Activated T-helper 1 cell treated with anti-CD3 and anti-CD28 coated beads, Interleukin-12 subunit alpha, Interleukin-12 subunit beta, Interleukin-2, Interleukin-4 antibody, amounts not matched to agents 30 ng/mL and 10 ng/mL and 1 ng/mL, durations not matched to agents 14 hours and 24 hours and 36 hours (primary cell): ENCODE measurements at regions not wholly inside any gene's neighbourhood (a gene's known extent, or its start where the extent isn't known, plus 50 kb on each side); places are given as distances from the start of the nearest gene placed in this dataset.

ENCODE experiments used
- DNase-seq: peaks from one replicate; pipeline ENCODE4 v3.0.0; 2021; ENCODE audit warnings: low spot score
- H3K27ac Mint-ChIP-seq: one replicate; pipeline ENCODE4 v1.8.0; 2021; ENCODE audit warnings: mild to moderate bottlenecking, mixed read lengths
- H3K27me3 Mint-ChIP-seq: one replicate; pipeline ENCODE4 v1.8.0; 2022; ENCODE audit warnings: mild to moderate bottlenecking, moderate library complexity, mixed read lengths; ENCODE audit not compliant: insufficient read depth
- H3K36me3 Mint-ChIP-seq: one replicate; pipeline ENCODE4 v1.8.0; 2021; ENCODE audit warnings: low read depth, mixed read lengths
- H3K4me1 Mint-ChIP-seq: one replicate; pipeline ENCODE4 v1.8.0; 2021; ENCODE audit warnings: low read depth, mixed read lengths
- H3K4me3 Mint-ChIP-seq: one replicate; pipeline ENCODE4 v1.8.0; 2021; ENCODE audit warnings: mild to moderate bottlenecking, moderate library complexity, mixed read lengths
- H3K9me3 Mint-ChIP-seq: one replicate; pipeline ENCODE4 v1.8.0; 2021; ENCODE audit warnings: mixed read lengths
- intact Hi-C: fragments of 100-400 bp; cut with micrococcal nuclease; formaldehyde crosslinking; loops from one replicate; pipeline ENCODE4 v1.15.1; 2024

- Mint-ChIP-seq H3K9me3 (no peaks in the 10 kb centered on the region), H3K27ac (no peak overlapping the region), H3K27me3 (no peaks in the 10 kb centered on the region), H3K36me3 (no peaks in the 10 kb centered on the region), H3K4me1 (no peaks in the 10 kb centered on the region), H3K4me3 (no peak overlapping the region)
- intact Hi-C loops: no loop called here
- no peak for DNase-seq
Measured at GRCh38 chr13:85262499-85262898, 536.7 kb downstream of the SLITRK6 start.

GRCh38 chr13:85261757-85262346 lies 537.4 kb downstream of the SLITRK6 start:
- H3K27me3 Mint-ChIP-seq: no peaks in the 10 kb centered on the region
- H3K36me3 Mint-ChIP-seq: no peaks in the 10 kb centered on the region
- intact Hi-C loops: no loop called here

GRCh38 chr13:85260896-85261295 lies 538.3 kb downstream of the SLITRK6 start:
- no peaks in the 10 kb centered on the region for H3K36me3 Mint-ChIP-seq
- no peak overlapping the region for H3K4me3 Mint-ChIP-seq
- no peak for DNase-seq
- no peak overlapping the region for H3K27ac Mint-ChIP-seq
- intact Hi-C loops: no loop called here
- no peaks in the 10 kb centered on the region for H3K27me3 Mint-ChIP-seq
- no peaks in the 10 kb centered on the region for H3K4me1 Mint-ChIP-seq
- H3K9me3 Mint-ChIP-seq: no peaks in the 10 kb centered on the region

More at GRCh38 chr13:85261757-85262346, 537.4 kb downstream of the SLITRK6 start:
- Mint-ChIP-seq H3K27ac (no peak overlapping the region), H3K9me3 (no peaks in the 10 kb centered on the region), H3K4me3 (no peak overlapping the region), H3K4me1 (no peaks in the 10 kb centered on the region)
- no peak for DNase-seq

- no peaks in the 10 kb centered on the region for H3K36me3 Mint-ChIP-seq
- no peaks in the 10 kb centered on the region for H3K4me1 Mint-ChIP-seq
- intact Hi-C loops: no loop called here
- no peaks in the 10 kb centered on the region for H3K27me3 Mint-ChIP-seq
- no peak overlapping the region for H3K4me3 Mint-ChIP-seq
- H3K9me3 Mint-ChIP-seq: no peaks in the 10 kb centered on the region
- no peak for DNase-seq
- no peak overlapping the region for H3K27ac Mint-ChIP-seq
Measured at GRCh38 chr13:85255978-85256377, 543.2 kb downstream of the SLITRK6 start.

- intact Hi-C loops: no loop called here
- Mint-ChIP-seq H3K4me1 (no peaks in the 10 kb centered on the region), H3K27ac (no peak overlapping the region), H3K27me3 (no peaks in the 10 kb centered on the region), H3K4me3 (no peak overlapping the region), H3K9me3 (no peaks in the 10 kb centered on the region), H3K36me3 (no peaks in the 10 kb centered on the region)
- no peak for DNase-seq
Measured at GRCh38 chr13:85254641-85255040, 544.6 kb downstream of the SLITRK6 start.

- no peaks in the 10 kb centered on the region for H3K27me3 Mint-ChIP-seq
- no peak for DNase-seq
Measured at GRCh38 chr13:85249151-85249550, 550.1 kb downstream of the SLITRK6 start.

GRCh38 chr13:85247780-85248179 lies 551.4 kb downstream of the SLITRK6 start:
- intact Hi-C loops: no loop called here
- no peak overlapping the region for H3K27ac Mint-ChIP-seq
- H3K27me3 Mint-ChIP-seq: no peaks in the 10 kb centered on the region
- no peaks in the 10 kb centered on the region for H3K4me1 Mint-ChIP-seq
- no peaks in the 10 kb centered on the region for H3K36me3 Mint-ChIP-seq
- no peak overlapping the region for H3K4me3 Mint-ChIP-seq
- DNase-seq: no peak
- H3K9me3 Mint-ChIP-seq: peaks cover 5% of the 10 kb centered on the region

More at GRCh38 chr13:85249151-85249550, 550.1 kb downstream of the SLITRK6 start:
- peaks cover 1% of the 10 kb centered on the region for H3K9me3 Mint-ChIP-seq
- H3K36me3 Mint-ChIP-seq: no peaks in the 10 kb centered on the region
- H3K4me3 Mint-ChIP-seq: no peak overlapping the region
- intact Hi-C loops: no loop called here
- no peaks in the 10 kb centered on the region for H3K4me1 Mint-ChIP-seq
- no peak overlapping the region for H3K27ac Mint-ChIP-seq

GRCh38 chr13:85243831-85244230 lies 555.4 kb downstream of the SLITRK6 start:
- no peak overlapping the region for H3K4me3 Mint-ChIP-seq
- H3K36me3 Mint-ChIP-seq: no peaks in the 10 kb centered on the region
- intact Hi-C loops: no loop called here
- no peak overlapping the region for H3K27ac Mint-ChIP-seq
- peaks cover 5% of the 10 kb centered on the region for H3K9me3 Mint-ChIP-seq
- DNase-seq: no peak
- H3K4me1 Mint-ChIP-seq: no peaks in the 10 kb centered on the region
- H3K27me3 Mint-ChIP-seq: no peaks in the 10 kb centered on the region

GRCh38 chr13:85241060-85241459 lies 558.2 kb downstream of the SLITRK6 start:
- Mint-ChIP-seq H3K27me3 (no peaks in the 10 kb centered on the region), H3K27ac (no peak overlapping the region), H3K36me3 (no peaks in the 10 kb centered on the region), H3K4me1 (no peaks in the 10 kb centered on the region), H3K4me3 (no peak overlapping the region), H3K9me3 (peaks cover 5% of the 10 kb centered on the region)
- DNase-seq: no peak
- intact Hi-C loops: no loop called here

GRCh38 chr13:85236413-85236812 lies 562.8 kb downstream of the SLITRK6 start:
- no peaks in the 10 kb centered on the region for H3K4me1 Mint-ChIP-seq
- H3K4me3 Mint-ChIP-seq: no peak overlapping the region
- DNase-seq: no peak
- H3K27me3 Mint-ChIP-seq: no peaks in the 10 kb centered on the region
- intact Hi-C loops: no loop called here
- no peaks in the 10 kb centered on the region for H3K36me3 Mint-ChIP-seq
- H3K9me3 Mint-ChIP-seq: no peaks in the 10 kb centered on the region
- no peak overlapping the region for H3K27ac Mint-ChIP-seq

GRCh38 chr13:85230691-85231093 lies 568.5 kb downstream of the SLITRK6 start:
- Mint-ChIP-seq H3K4me3 (no peak overlapping the region), H3K9me3 (no peaks in the 10 kb centered on the region), H3K27ac (no peak overlapping the region), H3K36me3 (no peaks in the 10 kb centered on the region), H3K27me3 (no peaks in the 10 kb centered on the region), H3K4me1 (no peaks in the 10 kb centered on the region)
- no peak for DNase-seq
- intact Hi-C loops: no loop called here

GRCh38 chr13:85228692-85229091 lies 570.5 kb downstream of the SLITRK6 start:
- Mint-ChIP-seq H3K27ac (no peak overlapping the region), H3K27me3 (no peaks in the 10 kb centered on the region), H3K4me3 (no peak overlapping the region), H3K4me1 (no peaks in the 10 kb centered on the region), H3K36me3 (no peaks in the 10 kb centered on the region), H3K9me3 (no peaks in the 10 kb centered on the region)
- intact Hi-C loops: no loop called here
- DNase-seq: no peak

GRCh38 chr13:85223883-85224656 lies 575.1 kb downstream of the SLITRK6 start:
- Mint-ChIP-seq H3K36me3 (no peaks in the 10 kb centered on the region), H3K4me3 (no peak overlapping the region)
- intact Hi-C loops: no loop called here

More at GRCh38 chr13:85223883-85224656, 575.1 kb downstream of the SLITRK6 start:
- H3K27ac Mint-ChIP-seq: no peak overlapping the region
- H3K4me1 Mint-ChIP-seq: no peaks in the 10 kb centered on the region
- DNase-seq: no peak
- no peaks in the 10 kb centered on the region for H3K9me3 Mint-ChIP-seq
- H3K27me3 Mint-ChIP-seq: no peaks in the 10 kb centered on the region
